Esophagus muscularis mucosa (tissue), 3 donors: ENCODE measurements at regions not wholly inside any gene's neighbourhood (a gene's known extent, or its start where the extent isn't known, plus 50 kb on each side); places are given as distances from the start of the nearest gene placed in this dataset.

Source experiments
- EP300 ChIP-seq: sonication (generic); formaldehyde crosslinking; IDR thresholded peaks from one replicate; pipeline ENCODE4 v1.6.1; 2017; ENCODE audit warnings: antibody characterized with exemption
- TF ChIP-seq, protein P1 (sequence below), 3 experiments: fragments of 200-600 bp in 2 of 3; fragments of 450-650 bp in 1 of 3; sonication (generic) in 2 of 3; IDR thresholded peaks; one replicate each; pipeline ENCODE4 v1.5.1; 2017 to 2019; ENCODE audit warnings: antibody characterized with exemption in 3 of 3, mild to moderate bottlenecking in 2 of 3, moderate library complexity in 1 of 3

DNA sequence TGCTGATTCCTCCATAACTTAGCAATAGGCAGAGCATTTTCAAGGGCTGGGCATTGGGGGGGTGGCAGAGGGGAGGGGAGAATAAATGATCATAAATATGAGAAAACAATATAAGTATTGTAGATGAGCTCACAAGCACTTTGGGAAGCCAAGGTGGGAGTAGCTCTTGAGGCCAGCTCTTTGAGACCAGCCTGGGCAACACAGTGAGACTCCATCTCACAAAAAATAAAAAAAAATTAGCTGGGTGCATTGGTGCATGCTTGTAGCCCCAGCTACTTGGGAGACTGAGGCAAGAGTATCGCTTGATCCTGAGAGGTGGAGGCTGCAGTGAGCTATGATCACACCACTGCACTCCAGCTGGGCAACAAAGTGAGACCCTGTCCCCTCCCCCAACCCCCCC lies 75.9 kb downstream of the MYCN start:
- TF ChIP-seq, protein P1, sequence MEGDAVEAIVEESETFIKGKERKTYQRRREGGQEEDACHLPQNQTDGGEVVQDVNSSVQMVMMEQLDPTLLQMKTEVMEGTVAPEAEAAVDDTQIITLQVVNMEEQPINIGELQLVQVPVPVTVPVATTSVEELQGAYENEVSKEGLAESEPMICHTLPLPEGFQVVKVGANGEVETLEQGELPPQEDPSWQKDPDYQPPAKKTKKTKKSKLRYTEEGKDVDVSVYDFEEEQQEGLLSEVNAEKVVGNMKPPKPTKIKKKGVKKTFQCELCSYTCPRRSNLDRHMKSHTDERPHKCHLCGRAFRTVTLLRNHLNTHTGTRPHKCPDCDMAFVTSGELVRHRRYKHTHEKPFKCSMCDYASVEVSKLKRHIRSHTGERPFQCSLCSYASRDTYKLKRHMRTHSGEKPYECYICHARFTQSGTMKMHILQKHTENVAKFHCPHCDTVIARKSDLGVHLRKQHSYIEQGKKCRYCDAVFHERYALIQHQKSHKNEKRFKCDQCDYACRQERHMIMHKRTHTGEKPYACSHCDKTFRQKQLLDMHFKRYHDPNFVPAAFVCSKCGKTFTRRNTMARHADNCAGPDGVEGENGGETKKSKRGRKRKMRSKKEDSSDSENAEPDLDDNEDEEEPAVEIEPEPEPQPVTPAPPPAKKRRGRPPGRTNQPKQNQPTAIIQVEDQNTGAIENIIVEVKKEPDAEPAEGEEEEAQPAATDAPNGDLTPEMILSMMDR (IDR thresholded peaks at IDR 0.05), result no peak
- TF ChIP-seq EP300, result no peak
